ENCODE measurements at regions not wholly inside any gene's neighbourhood (a gene's known extent, or its start where the extent isn't known, plus 50 kb on each side); places are given as distances from the start of the nearest gene placed in this dataset.
"Not testable (repeated sequence)": the region's sequence is repeated elsewhere in the genome, so short reads cannot be mapped to it uniquely, and the experiment has no call there.

DNA sequence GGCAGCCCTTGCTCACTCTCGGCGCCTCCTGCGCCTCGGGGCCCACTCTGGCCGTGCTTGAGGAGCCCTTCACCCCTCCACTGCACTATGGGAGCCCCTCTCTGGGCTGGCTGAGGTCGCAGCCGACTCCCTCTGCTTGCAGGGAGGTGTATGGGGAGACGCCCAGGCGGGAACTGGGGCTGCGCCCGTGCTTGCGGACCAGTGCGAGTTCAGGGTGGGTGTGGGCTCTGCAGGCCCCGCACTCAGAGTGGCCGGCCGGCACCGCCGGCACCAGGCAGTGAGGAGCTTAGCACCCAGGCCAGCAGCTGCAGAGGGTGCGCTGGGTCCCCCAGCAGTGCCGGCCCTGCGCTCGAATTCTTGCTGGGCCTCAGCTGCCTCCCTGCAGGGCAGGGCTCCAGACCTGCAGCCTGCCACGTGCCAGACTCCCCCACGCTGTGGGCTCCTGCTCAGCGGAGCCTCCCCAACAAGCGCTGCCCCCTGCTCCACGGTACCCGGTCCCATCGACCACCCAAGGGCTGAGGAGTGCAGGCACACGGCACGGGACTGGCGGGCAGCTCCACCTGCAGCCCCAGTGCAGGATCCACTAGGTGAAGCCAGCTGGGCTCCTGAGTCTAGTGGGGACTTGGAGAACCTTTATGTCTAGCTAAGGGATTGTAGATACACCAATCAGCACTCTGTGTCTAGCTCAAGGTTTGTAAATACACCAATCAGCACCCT, 54.0 kb upstream of the WWC2 start:
- DNase-seq (ENCODE audit: low read depth in 2 of 3, low spot score in 1 of 3) = not testable (repeated sequence)

- DNase-seq (ENCODE audit: low read depth in 2 of 3, low spot score in 1 of 3) = no peak
Measured at GRCh38 chr4:183038436-183038835, 60.6 kb upstream of the WWC2 start.

- DNase-seq (ENCODE audit: low read depth in 2 of 3, low spot score in 1 of 3) = no peak
Measured at GRCh38 chr4:183035726-183036415, 63.2 kb upstream of the WWC2 start.

DNA sequence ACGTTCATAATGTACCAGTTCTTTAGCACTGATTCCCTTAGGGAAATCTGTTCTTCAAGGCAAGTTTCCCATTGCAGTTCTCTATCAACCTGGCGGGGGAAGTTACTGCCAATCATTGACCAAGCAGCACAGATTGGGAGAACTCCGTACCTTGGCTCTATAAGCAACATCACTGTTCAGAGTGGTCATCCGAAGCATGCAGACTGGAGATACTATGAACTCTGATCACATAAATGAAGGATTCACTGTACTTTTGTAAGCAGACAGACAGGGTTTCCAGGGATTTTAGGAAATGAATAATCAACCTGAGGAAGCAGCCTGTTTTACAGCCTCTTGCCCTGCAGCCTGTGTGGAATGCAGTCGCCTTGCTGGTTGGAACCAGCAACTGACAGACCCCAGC, 63.8 kb upstream of the WWC2 start:
- DNase-seq (ENCODE audit: low read depth in 2 of 3, low spot score in 1 of 3) = no peak

- no peak for DNase-seq (ENCODE audit: low read depth in 2 of 3, low spot score in 1 of 3)
Measured at GRCh38 chr4:183030823-183031222, 68.2 kb upstream of the WWC2 start.

DNA sequence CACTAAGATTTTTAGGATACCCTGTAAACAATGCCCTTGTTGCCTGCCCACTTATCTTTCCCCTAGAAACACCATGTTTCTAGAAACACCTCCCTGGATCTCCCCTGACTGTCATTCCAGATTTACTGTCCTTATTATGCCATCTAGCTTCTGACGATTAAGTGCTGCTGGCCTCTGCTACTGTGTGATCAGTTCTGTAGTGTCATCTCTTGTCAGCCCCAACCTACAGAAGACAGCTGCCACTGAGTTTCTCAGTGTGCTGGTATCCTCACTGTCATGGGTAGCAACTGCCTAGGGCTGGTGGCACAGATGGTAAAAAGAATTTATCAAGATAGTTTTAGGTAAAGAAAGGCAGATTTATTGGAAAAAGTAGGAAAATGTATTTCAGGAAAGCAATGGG, 68.7 kb upstream of the WWC2 start:
- DNase-seq (ENCODE audit: low read depth in 2 of 3, low spot score in 1 of 3) = no peak

DNA sequence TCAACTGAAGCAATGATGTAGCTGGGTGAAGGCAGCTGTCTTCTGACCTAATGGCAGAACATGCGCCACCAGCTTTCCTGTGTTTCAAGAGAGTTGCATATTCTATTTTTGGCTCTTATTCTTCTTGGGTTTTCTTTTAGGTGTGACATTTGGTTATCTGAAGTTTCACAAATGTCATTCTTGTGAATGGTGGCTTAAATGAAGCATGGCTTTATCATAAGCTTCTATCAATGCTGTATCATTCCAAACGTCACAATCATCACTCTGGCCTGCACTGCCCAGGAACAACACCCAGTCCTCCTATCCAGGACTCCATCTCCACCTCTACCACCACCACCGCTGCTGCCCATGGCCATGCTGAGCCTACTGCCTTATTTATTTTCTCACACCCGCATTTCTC, 69.7 kb upstream of the WWC2 start:
- DNase-seq (ENCODE audit: low read depth in 2 of 3, low spot score in 1 of 3) = no peak

DNA sequence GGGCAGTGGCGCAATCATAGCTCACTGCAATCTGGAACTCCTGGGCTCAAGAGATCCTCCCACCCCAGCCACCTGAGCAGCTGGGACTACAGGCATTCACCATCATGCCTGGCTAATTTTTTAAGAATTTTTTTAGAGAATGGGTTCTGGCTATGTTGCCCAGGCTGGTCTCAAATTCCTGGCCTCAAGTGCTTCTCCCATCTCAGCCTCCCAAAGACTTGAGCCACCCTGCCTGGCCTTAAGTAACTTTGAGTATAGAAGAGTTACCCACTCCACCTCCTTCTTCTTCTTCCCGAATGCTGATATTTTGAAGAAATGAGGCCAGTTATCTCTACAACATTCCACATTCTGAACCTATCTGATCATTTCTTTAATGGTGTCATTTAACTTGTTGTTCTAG, 72.4 kb upstream of the WWC2 start:
- DNase-seq (ENCODE audit: low read depth in 2 of 3, low spot score in 1 of 3) = no peak

- DNase-seq (ENCODE audit: low read depth in 2 of 3, low spot score in 1 of 3) = no peak
Measured at GRCh38 chr4:183022617-183023016, 76.4 kb upstream of the WWC2 start.

DNA sequence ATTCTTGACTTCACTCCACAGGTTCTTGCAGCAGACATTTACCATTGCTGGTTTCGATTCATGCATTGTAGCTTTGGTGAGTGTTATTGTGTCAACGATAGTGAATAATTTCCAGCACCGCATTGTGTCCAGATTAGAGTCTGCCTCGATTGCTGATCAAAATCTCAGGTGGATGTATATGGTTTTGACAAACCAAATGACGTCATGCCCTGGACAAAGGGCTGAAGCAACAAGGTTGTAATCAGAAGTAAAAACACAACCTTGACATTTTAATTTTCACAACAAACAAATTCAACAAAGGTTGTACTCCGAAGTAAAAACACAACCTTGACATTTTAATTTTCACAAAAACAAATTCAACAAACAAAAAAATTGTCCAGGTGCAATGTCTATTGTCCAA, 81.1 kb upstream of the WWC2 start:
- DNase-seq (ENCODE audit: low read depth in 2 of 3, low spot score in 1 of 3) = no peak

DNA sequence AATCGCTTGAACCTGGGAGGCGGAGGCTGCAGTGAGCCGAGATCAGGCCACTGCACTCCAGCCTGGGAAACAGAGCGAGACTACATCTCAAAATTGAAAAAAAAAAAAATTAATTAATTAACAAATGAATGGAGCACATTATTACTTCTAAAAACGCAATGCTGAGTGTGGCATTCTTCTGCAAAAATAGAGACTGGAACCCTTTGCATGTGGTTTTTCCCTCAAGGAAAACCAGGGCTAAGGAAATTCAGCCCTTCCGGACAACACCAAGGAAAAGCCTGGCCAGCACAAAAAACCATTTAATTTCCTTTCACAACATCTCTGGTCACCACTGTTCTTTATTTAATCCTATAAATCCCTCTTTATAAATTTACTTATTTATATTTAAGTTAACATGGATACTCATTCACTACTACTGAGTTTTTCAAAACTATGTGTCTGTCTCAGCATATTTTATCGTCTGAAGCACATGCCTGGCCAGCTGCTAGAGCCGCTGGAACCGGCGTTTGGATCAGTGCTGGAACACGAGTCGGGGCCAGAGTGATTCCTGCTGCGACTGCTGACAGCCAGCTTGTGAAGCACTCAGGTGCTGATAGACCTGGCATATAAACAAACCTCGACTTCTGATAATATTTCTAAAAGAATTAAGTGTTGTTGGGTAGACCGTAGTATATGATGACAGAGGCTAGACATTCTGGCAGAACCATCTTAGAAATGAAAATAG, 84.5 kb upstream of the WWC2 start:
- DNase-seq (ENCODE audit: low read depth in 2 of 3, low spot score in 1 of 3) = no peak

GRCh38 chr4:183013730-183014002, 85.4 kb upstream of the WWC2 start:
- no peak for DNase-seq (ENCODE audit: low read depth in 2 of 3, low spot score in 1 of 3)

DNA sequence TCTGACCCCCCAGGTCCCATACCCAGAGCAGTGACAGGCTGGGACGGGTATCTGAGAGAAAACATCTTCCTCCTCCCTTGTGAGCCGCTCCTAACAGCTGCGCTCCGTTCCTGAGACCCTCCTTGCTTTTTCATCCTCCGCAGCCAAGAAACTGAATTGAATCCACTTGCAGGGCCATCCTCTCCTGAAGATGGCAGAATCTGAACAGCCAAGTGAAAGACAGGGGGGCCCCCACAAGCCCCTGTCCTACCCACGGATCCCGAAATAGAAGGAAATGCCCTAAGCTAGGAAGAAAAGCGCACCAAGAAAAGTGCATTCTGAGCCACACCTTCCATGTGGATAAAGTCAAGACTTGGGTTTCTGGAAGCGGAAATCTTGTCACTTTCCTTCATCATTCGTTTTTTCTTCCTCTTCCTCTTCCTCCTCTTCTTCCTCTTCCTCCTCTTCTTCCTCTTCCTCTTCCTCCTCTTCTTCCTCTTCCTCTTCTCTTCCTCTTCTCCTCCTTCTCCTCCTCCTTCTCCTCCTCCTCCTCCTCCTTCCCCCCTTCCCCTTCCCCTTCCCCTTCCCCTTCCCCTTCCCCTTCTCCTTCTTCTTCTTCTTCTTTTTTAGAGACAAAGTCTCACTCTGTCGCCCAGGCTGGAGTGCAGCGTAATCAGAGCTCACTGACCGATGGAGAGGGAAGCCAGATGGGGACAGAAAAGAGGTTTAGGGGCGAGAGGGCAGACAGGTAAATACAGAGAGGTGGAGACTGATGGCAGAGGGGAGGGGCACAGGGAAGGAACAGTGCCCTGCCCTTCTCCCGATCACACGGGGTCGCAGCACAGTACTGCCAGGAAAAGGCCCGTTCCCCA, 86.0 kb upstream of the WWC2 start:
- no peak for DNase-seq (ENCODE audit: low read depth in 2 of 3, low spot score in 1 of 3)

GRCh38 chr4:183011213-183011907, 87.7 kb upstream of the WWC2 start:
- no peak for DNase-seq (ENCODE audit: low read depth in 2 of 3, low spot score in 1 of 3)

- DNase-seq (ENCODE audit: low read depth in 2 of 3, low spot score in 1 of 3) = no peak
Measured at GRCh38 chr4:183008492-183008891, 90.6 kb upstream of the WWC2 start.

GRCh38 chr4:183004370-183004769, 87.2 kb upstream of the DCTD start:
- DNase-seq (ENCODE audit: low read depth in 2 of 3, low spot score in 1 of 3) = not testable (repeated sequence)

GRCh38 chr4:182994171-182994570, 77.0 kb upstream of the DCTD start:
- no peak for DNase-seq (ENCODE audit: low read depth in 2 of 3, low spot score in 1 of 3)

DNA sequence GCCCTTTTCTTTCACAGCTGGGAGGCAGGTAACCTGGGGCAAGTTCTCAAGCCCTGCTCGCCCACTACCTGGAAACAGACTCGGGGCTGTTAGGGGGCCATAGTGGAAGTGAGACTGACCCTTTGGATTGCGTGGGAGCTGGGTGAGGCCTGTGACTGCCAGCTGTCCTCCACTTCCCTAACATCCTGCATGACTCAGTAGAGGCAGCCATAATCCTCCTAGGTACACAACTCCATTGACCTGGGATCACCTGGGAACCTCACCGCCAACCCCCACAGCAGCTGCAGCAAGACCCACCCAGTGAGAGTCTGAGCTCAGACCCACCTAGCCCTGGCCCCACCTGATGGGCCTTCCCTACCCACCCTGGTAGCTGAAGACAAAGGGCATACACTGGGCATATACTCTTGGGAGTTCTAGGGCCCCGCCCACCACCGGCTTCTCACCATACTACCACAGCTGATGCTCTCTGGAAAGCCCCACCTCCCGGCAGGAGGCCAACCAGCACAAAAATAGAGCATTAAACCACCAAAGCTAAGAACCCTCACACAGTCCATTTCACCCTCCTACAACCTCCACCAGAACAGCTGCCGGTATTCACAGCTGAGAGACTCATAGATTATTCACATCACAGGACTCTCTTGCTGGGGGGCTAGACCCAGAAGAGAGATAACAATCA, 61.1 kb upstream of the DCTD start:
- no peak for DNase-seq (ENCODE audit: low read depth in 2 of 3, low spot score in 1 of 3)

DNA sequence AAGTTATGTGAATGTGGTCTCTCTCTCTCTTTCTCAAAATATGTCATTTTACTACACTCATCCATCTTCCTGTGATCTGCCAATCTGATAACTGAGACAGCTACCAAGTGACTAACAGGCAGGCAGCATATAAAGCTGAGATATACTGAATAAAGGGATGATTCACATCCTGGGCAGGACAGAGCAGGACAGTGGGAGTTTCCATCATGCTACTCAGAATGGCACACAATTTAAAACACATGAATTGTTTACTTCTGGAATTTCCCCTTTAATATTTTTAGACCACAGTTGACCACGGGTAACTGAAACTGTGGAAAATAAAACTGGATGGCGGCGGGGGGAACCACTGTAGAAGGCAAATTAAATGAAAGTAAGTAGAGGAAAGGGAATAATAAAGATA, 58.6 kb upstream of the DCTD start:
- peak in 2 of 3 donors; percentile 5 to 7 for DNase-seq (ENCODE audit: low read depth in 2 of 3, low spot score in 1 of 3)

GRCh38 chr4:182973941-182974340, 56.8 kb upstream of the DCTD start:
- no peak for DNase-seq (ENCODE audit: low read depth in 2 of 3, low spot score in 1 of 3)

All from stimulated activated CD4-positive, alpha-beta T cell treated with anti-CD3 and anti-CD28 coated beads, Interleukin-12 subunit alpha, Interleukin-12 subunit beta, amount 100 ng/mL, for 48 hours (primary cell).